NCI-H460 (cell line): ENCODE measurements at regions not wholly inside any gene's neighbourhood (a gene's known extent, or its start where the extent isn't known, plus 50 kb on each side); places are given as distances from the start of the nearest gene placed in this dataset.
"Not testable (repeated sequence)": the region's sequence is repeated elsewhere in the genome, so short reads cannot be mapped to it uniquely, and the experiment has no call there.

Source experiments
- DNase-seq: peaks from one replicate; pipeline ENCODE4 v3.0.0-alpha.2; 2016; ENCODE audit warnings: low read depth; ENCODE audit errors: extremely low read depth

- DNase-seq: not testable (repeated sequence)
These were observed 799.9 kb downstream of the NAP1L3 start for GRCh38 chrX:92873359-92874055.

GRCh38 chrX:92849998-92850397 lies 823.4 kb downstream of the NAP1L3 start:
- DNase-seq: peak; percentile 1

- not testable (repeated sequence) for DNase-seq
These were observed 829.5 kb downstream of the NAP1L3 start for GRCh38 chrX:92843920-92844319.

GRCh38 chrX:92832750-92833149 lies 840.6 kb downstream of the NAP1L3 start:
- not testable (repeated sequence) for DNase-seq

- DNase-seq: not testable (repeated sequence)
These were observed 843.3 kb downstream of the NAP1L3 start for GRCh38 chrX:92830083-92830482.

- not testable (repeated sequence) for DNase-seq
These were observed 851.7 kb downstream of the NAP1L3 start for GRCh38 chrX:92821580-92822152.

- not testable (repeated sequence) for DNase-seq
These were observed 881.3 kb downstream of the NAP1L3 start for GRCh38 chrX:92792080-92792479.

GRCh38 chrX:92780075-92780474 lies 893.3 kb downstream of the NAP1L3 start:
- DNase-seq: not testable (repeated sequence)

GRCh38 chrX:92774016-92774415 lies 899.4 kb downstream of the NAP1L3 start:
- DNase-seq: peak; percentile 32

- DNase-seq: not testable (repeated sequence)
These were observed 912.4 kb downstream of the NAP1L3 start for GRCh38 chrX:92760963-92761362.
